H9 (cell line): ENCODE measurements at regions not wholly inside any gene's neighbourhood (a gene's known extent, or its start where the extent isn't known, plus 50 kb on each side); places are given as distances from the start of the nearest gene placed in this dataset.

Experiments
- DNase-seq: peaks from one replicate; pipeline ENCODE4 v3.0.0-alpha.2; 2017
- H2AFZ ChIP-seq: one replicate; pipeline ENCODE4 v1.6.1; 2013; ENCODE audit warnings: mild to moderate bottlenecking, low read length, control low read depth, moderate library complexity
- H2AK5ac ChIP-seq: 2 replicates; pipeline ENCODE4 v1.6.1; 2013; ENCODE audit warnings: low read length, control low read depth, mixed read lengths; ENCODE audit not compliant: insufficient read length
- H2BK120ac ChIP-seq: one replicate; pipeline ENCODE4 v1.6.1; 2013; ENCODE audit warnings: low read depth, mild to moderate bottlenecking, low read length, control low read depth, inconsistent platforms; ENCODE audit not compliant: poor library complexity, severe bottlenecking
- H2BK12ac ChIP-seq: 2 replicates; pipeline ENCODE4 v1.6.1; 2013; ENCODE audit warnings: low read length, control low read depth, mixed read lengths, low read depth; ENCODE audit not compliant: insufficient read length
- H2BK15ac ChIP-seq: 2 replicates; pipeline ENCODE4 v1.6.1; 2013; ENCODE audit warnings: low read depth, low read length, control low read depth
- H2BK20ac ChIP-seq: one replicate; pipeline ENCODE4 v1.6.1; 2013; ENCODE audit warnings: low read depth, mild to moderate bottlenecking, low read length, control low read depth, inconsistent platforms; ENCODE audit not compliant: poor library complexity, severe bottlenecking
- H2BK5ac ChIP-seq: 2 replicates; pipeline ENCODE4 v1.6.1; 2013; ENCODE audit warnings: low read length, control low read depth, mixed read lengths; ENCODE audit not compliant: insufficient read length
- H3K14ac ChIP-seq: 2 replicates; pipeline ENCODE4 v1.6.1; 2013; ENCODE audit warnings: low read length, control low read depth; ENCODE audit not compliant: insufficient read depth
- H3K18ac ChIP-seq: 2 replicates; pipeline ENCODE4 v1.6.1; 2013; ENCODE audit warnings: low read depth, mild to moderate bottlenecking, mixed read lengths, low read length, control low read depth; ENCODE audit not compliant: insufficient read length
- H3K23ac ChIP-seq: 2 replicates; pipeline ENCODE4 v1.6.1; 2013; ENCODE audit warnings: low read length, control low read depth, mixed read lengths, low read depth; ENCODE audit not compliant: insufficient read length
- H3K23me2 ChIP-seq: 2 replicates; pipeline ENCODE4 v1.6.1; 2013; ENCODE audit warnings: low read depth, mild to moderate bottlenecking, mixed read lengths, low read length, control low read depth; ENCODE audit not compliant: insufficient read length, poor library complexity, severe bottlenecking
- H3K27ac ChIP-seq: 2 replicates; pipeline ENCODE4 v1.5.1; 2013; ENCODE audit warnings: low read length, control low read depth, mixed read lengths, low read depth; ENCODE audit not compliant: insufficient read length
- H3K27me3 ChIP-seq: 2 replicates; pipeline ENCODE4 v1.6.1; 2013; ENCODE audit warnings: low read length, control low read depth, inconsistent platforms; ENCODE audit not compliant: insufficient read depth
- H3K4ac ChIP-seq: 2 replicates; pipeline ENCODE4 v1.6.1; 2013; ENCODE audit warnings: low read depth, mild to moderate bottlenecking, control low read depth, inconsistent platforms, low read length, moderate library complexity
- H3K4me1 ChIP-seq: 2 replicates; pipeline ENCODE4 v1.6.1; 2013; ENCODE audit warnings: low read length, control low read depth, inconsistent platforms; ENCODE audit not compliant: insufficient read depth
- H3K4me2 ChIP-seq: 2 replicates; pipeline ENCODE4 v1.6.1; 2013; ENCODE audit warnings: low read length, control low read depth, mixed read lengths; ENCODE audit not compliant: insufficient read length, insufficient read depth
- H3K56ac ChIP-seq: 2 replicates; pipeline ENCODE4 v1.6.1; 2013; ENCODE audit warnings: low read depth, mild to moderate bottlenecking, mixed read lengths, low read length, control low read depth; ENCODE audit not compliant: insufficient read length
- H3K79me1 ChIP-seq: 2 replicates; pipeline ENCODE4 v1.6.1; 2013; ENCODE audit warnings: low read depth, mild to moderate bottlenecking, moderate library complexity, low read length, control low read depth, inconsistent platforms; ENCODE audit not compliant: insufficient read depth, poor library complexity, severe bottlenecking
- H3K79me2 ChIP-seq: 2 replicates; pipeline ENCODE4 v1.6.1; 2013; ENCODE audit warnings: low read length, control low read depth, inconsistent platforms; ENCODE audit not compliant: insufficient read depth
- H3K9ac ChIP-seq: 2 replicates; pipeline ENCODE4 v1.6.1; 2013; ENCODE audit warnings: low read length, control low read depth, mixed read lengths; ENCODE audit not compliant: insufficient read length; ENCODE audit errors: extremely low read depth
- H3K9me3 ChIP-seq: one replicate; pipeline ENCODE4 v1.6.1; 2013; ENCODE audit warnings: low read depth, low read length, inconsistent platforms; ENCODE audit not compliant: control insufficient read depth
- H3T11ph ChIP-seq: one replicate; pipeline ENCODE4 v1.6.1; 2013; ENCODE audit warnings: mild to moderate bottlenecking, low read length, control low read depth, inconsistent platforms
- H4K20me1 ChIP-seq: one replicate; pipeline ENCODE4 v1.6.1; 2013; ENCODE audit not compliant: control insufficient read depth, insufficient read length, insufficient read depth
- H4K5ac ChIP-seq: 2 replicates; pipeline ENCODE4 v1.6.1; 2013; ENCODE audit warnings: low read depth, mild to moderate bottlenecking, mixed read lengths, low read length, control low read depth; ENCODE audit not compliant: insufficient read length
- H4K8ac ChIP-seq: replicated peaks from 2 replicates; pipeline ENCODE4 v1.6.1; 2013; ENCODE audit warnings: low read length, control low read depth, mixed read lengths, low read depth; ENCODE audit not compliant: insufficient read length
- H4K91ac ChIP-seq: 2 replicates; pipeline ENCODE4 v1.6.1; 2013; ENCODE audit warnings: low read depth, mild to moderate bottlenecking, moderate library complexity, mixed read lengths, low read length, control low read depth; ENCODE audit not compliant: insufficient read length
- H3K27ac Mint-ChIP-seq, 3 experiments: 2 replicates in 2 of 3; 3 replicates in 1 of 3; pipeline ENCODE4 v1.8.0; 2020 to 2021; ENCODE audit warnings: mixed read lengths in 3 of 3, mild to moderate bottlenecking in 1 of 3, moderate library complexity in 1 of 3
- H3K27me3 Mint-ChIP-seq: 2 replicates; pipeline ENCODE4 v1.8.0; 2021; ENCODE audit warnings: low read depth, mild to moderate bottlenecking, moderate library complexity, mixed read lengths
- H3K36me3 Mint-ChIP-seq, 3 experiments: 2 replicates in 2 of 3; 3 replicates in 1 of 3; pipeline ENCODE4 v1.8.0; 2020 to 2021; ENCODE audit warnings: low read depth in 3 of 3, mixed read lengths in 3 of 3; ENCODE audit not compliant: insufficient read depth in 1 of 3
- H3K4me1 Mint-ChIP-seq, 2 experiments: 2 replicates each; pipeline ENCODE4 v1.8.0; 2020; ENCODE audit warnings: mixed read lengths in 2 of 2
- H3K4me3 Mint-ChIP-seq, 2 experiments: 2 replicates in 1 of 2; 3 replicates in 1 of 2; pipeline ENCODE4 v1.8.0; 2020 to 2021; ENCODE audit warnings: mild to moderate bottlenecking in 2 of 2, mixed read lengths in 2 of 2, moderate library complexity in 1 of 2
- H3K9me3 Mint-ChIP-seq, 2 experiments: 2 replicates in 1 of 2; 3 replicates in 1 of 2; pipeline ENCODE4 v1.8.0; 2020; ENCODE audit warnings: mild to moderate bottlenecking in 2 of 2, mixed read lengths in 2 of 2, moderate library complexity in 1 of 2
- CTCF ChIP-seq: fragments of 200-600 bp; sonication (generic); conservative IDR thresholded peaks from 3 replicates; pipeline ENCODE4 v1.8.0; 2021; ENCODE audit warnings: antibody characterized with exemption, mild to moderate bottlenecking
- WGBS: extraction: QIAGEN DNeasy Blood & Tissue Kit; methylation state at CpG from one replicate; pipeline ENCODE4 v1.1.7; 2013; ENCODE audit warnings: missing lambda C conversion rate, low lambda C conversion rate, mixed read lengths; ENCODE audit not compliant: insufficient read length; ENCODE audit errors: extremely low coverage; 5-methylcytosine and 5-hydroxymethylcytosine counted together

GRCh38 chr2:4066217-4066616 lies 362.8 kb downstream of the DCDC2C start:
- Histone ChIP-seq H3K79me2 (no peaks in the 10 kb centered on the region), H3K4me2 (no peak overlapping the region), H3K56ac (no peak overlapping the region), H4K5ac (no peak overlapping the region), H4K20me1 (no peaks in the 10 kb centered on the region), H3K9me3 (no peaks in the 10 kb centered on the region), H2BK5ac (no peak overlapping the region), H2BK20ac (no peak overlapping the region), H3K27ac (no peak overlapping the region), H2BK15ac (no peak overlapping the region), H3K23me2 (no peaks in the 10 kb centered on the region), H2AFZ (no peak overlapping the region), H2BK12ac (no peak overlapping the region), H3T11ph (no peak overlapping the region), H2AK5ac (no peak overlapping the region), H3K9ac (no peak overlapping the region), H3K79me1 (no peaks in the 10 kb centered on the region), H3K4ac (no peak overlapping the region), H3K18ac (no peak overlapping the region), H3K23ac (no peak overlapping the region), H3K4me1 (no peaks in the 10 kb centered on the region), H2BK120ac (no peak overlapping the region), H4K91ac (no peak overlapping the region), H4K8ac (no peak overlapping the region), H3K27me3 (no peaks in the 10 kb centered on the region), H3K14ac (no peak overlapping the region)
- no peak overlapping the region for H3K4me3 Mint-ChIP-seq
- H3K9me3 Mint-ChIP-seq, result peaks cover 0 to 4% of the 10 kb centered on the region in 2 experiments; a peak in 1 of 5 replicates
- TF ChIP-seq CTCF, result no peak
- peaks cover 0 to 9% (median 2%) of the 10 kb centered on the region in 3 experiments; a peak in 3 of 7 replicates for H3K36me3 Mint-ChIP-seq
- WGBS, result no CpG with 5 or more reads among the region's 4 CpGs
- H3K4me1 Mint-ChIP-seq, result peaks cover 8 to 20% of the 10 kb centered on the region in 2 experiments
- no peak overlapping the region for H3K27ac Mint-ChIP-seq
- DNase-seq, result no peak
- H3K27me3 Mint-ChIP-seq, result no peaks in the 10 kb centered on the region
